NT2/D1 (cell line): ENCODE measurements at regions not wholly inside any gene's neighbourhood (a gene's known extent, or its start where the extent isn't known, plus 50 kb on each side); places are given as distances from the start of the nearest gene placed in this dataset.

Experiments
- DNase-seq: peaks from one replicate; pipeline ENCODE4 v3.0.0-alpha.2; 2011; ENCODE audit warnings: low read depth, low spot score
- H3K27me3 ChIP-seq: 2 replicates; pipeline ENCODE4 v1.6.0; 2011; ENCODE audit warnings: mild to moderate bottlenecking; ENCODE audit not compliant: insufficient read length, insufficient read depth
- H3K36me3 ChIP-seq: 2 replicates; pipeline ENCODE4 v1.6.1; 2011; ENCODE audit warnings: mild to moderate bottlenecking, low read length, mixed read lengths; ENCODE audit not compliant: insufficient read depth, insufficient read length
- H3K4me1 ChIP-seq: 2 replicates; pipeline ENCODE4 v1.5.1; 2011; ENCODE audit not compliant: insufficient read depth, insufficient read length
- H3K4me3 ChIP-seq: 2 replicates; pipeline ENCODE4 v1.5.1; 2011; ENCODE audit warnings: low read depth; ENCODE audit not compliant: insufficient read length
- H3K9ac ChIP-seq: 2 replicates; pipeline ENCODE4 v1.6.0; 2011; ENCODE audit warnings: low read depth; ENCODE audit not compliant: insufficient read length
- H3K9me3 ChIP-seq: 2 replicates; pipeline ENCODE4 v1.5.1; 2011; ENCODE audit warnings: mild to moderate bottlenecking, low read length; ENCODE audit not compliant: insufficient read depth
- SUZ12 ChIP-seq: IDR thresholded peaks from 2 replicates; pipeline ENCODE4 v1.6.1; 2011; ENCODE audit not compliant: insufficient read length, insufficient read depth; ENCODE audit errors: extremely low read depth
- YY1 ChIP-seq: IDR thresholded peaks from 2 replicates; pipeline ENCODE4 v1.6.1; 2011; ENCODE audit not compliant: insufficient read length, insufficient read depth
- ZNF274 ChIP-seq: IDR thresholded peaks from 2 replicates; pipeline ENCODE4 v1.6.1; 2011; ENCODE audit warnings: mild to moderate bottlenecking, low read depth, low read length

GRCh38 chr5:165996201-165996875 is 2295.1 kb upstream of the WWC1 start:
- no peak overlapping the region for H3K4me3 ChIP-seq
- H3K36me3 ChIP-seq: no peaks in the 10 kb centered on the region
- TF ChIP-seq ZNF274: no peak
- TF ChIP-seq YY1: no peak
- TF ChIP-seq SUZ12: no peak
- H3K9me3 ChIP-seq: no peaks in the 10 kb centered on the region
- DNase-seq: no peak
- H3K27me3 ChIP-seq: no peaks in the 10 kb centered on the region
- no peak overlapping the region for H3K9ac ChIP-seq
- H3K4me1 ChIP-seq: no peaks in the 10 kb centered on the region

GRCh38 chr5:165999693-166000320 is 2291.6 kb upstream of the WWC1 start:
- no peaks in the 10 kb centered on the region for H3K9me3 ChIP-seq
- H3K4me3 ChIP-seq: no peak overlapping the region
- no peak for DNase-seq
- no peaks in the 10 kb centered on the region for H3K36me3 ChIP-seq
- no peaks in the 10 kb centered on the region for H3K27me3 ChIP-seq
- H3K9ac ChIP-seq: no peak overlapping the region
- TF ChIP-seq YY1 (no peak), ZNF274 (no peak), SUZ12 (no peak)
- H3K4me1 ChIP-seq: no peaks in the 10 kb centered on the region

DNA sequence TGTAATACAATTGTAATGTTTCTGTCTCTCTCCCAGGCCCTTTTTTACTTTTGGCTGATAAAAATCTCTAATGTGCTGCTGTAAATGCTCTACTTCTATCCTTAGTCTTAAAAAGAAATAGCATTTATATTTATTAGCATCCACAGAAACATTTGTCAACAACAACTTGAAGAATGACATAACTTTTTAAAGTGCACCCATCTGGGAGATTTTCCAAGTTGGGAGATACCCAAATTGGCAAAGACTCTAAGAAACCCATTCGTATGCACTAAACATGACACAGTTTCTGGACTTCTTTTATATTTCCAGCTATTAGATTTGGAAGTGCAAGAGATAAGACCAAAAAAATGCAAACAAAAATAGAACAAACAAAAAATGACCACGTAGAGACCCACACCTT is 2287.4 kb upstream of the WWC1 start:
- no peaks in the 10 kb centered on the region for H3K36me3 ChIP-seq
- no peak overlapping the region for H3K4me3 ChIP-seq
- no peak for DNase-seq
- no peaks in the 10 kb centered on the region for H3K9me3 ChIP-seq
- H3K27me3 ChIP-seq: no peaks in the 10 kb centered on the region
- no peaks in the 10 kb centered on the region for H3K4me1 ChIP-seq
- no peak overlapping the region for H3K9ac ChIP-seq
- TF ChIP-seq ZNF274 (no peak), YY1 (no peak), SUZ12 (no peak)

DNA sequence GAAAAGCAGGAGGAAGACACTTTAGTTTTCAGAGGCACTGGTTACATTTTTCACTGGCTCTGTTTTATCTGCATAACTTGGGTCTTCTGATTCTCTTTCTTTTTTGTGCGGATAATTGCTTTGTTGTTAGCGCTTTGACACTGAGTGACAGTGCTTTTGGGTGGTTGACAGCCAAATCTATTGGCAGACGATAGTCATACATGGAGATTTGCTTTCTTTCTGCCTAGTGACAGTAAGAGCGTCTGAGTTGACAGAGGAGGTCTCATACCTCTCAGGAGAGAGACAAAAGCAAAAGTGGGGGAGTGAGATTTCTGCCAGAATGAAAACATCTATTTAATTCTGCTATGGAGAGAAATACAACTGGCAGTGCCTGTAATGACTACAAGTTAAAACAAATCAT is 2278.0 kb upstream of the WWC1 start:
- Histone ChIP-seq H3K27me3 (no peaks in the 10 kb centered on the region), H3K4me1 (no peaks in the 10 kb centered on the region), H3K9ac (no peak overlapping the region), H3K4me3 (no peak overlapping the region), H3K36me3 (no peaks in the 10 kb centered on the region), H3K9me3 (no peaks in the 10 kb centered on the region)
- no peak for DNase-seq
- TF ChIP-seq SUZ12 (no peak), ZNF274 (no peak), YY1 (no peak)

- DNase-seq: no peak
- Histone ChIP-seq H3K27me3 (no peaks in the 10 kb centered on the region), H3K9ac (no peak overlapping the region), H3K4me3 (no peak overlapping the region), H3K36me3 (no peaks in the 10 kb centered on the region), H3K9me3 (no peaks in the 10 kb centered on the region), H3K4me1 (no peaks in the 10 kb centered on the region)
- TF ChIP-seq SUZ12 (no peak), YY1 (no peak), ZNF274 (no peak)
Observed at GRCh38 chr5:166014256-166014655, 2277.2 kb upstream of the WWC1 start.

GRCh38 chr5:166018716-166019115 is 2272.7 kb upstream of the WWC1 start:
- no peaks in the 10 kb centered on the region for H3K4me1 ChIP-seq
- H3K4me3 ChIP-seq: no peak overlapping the region
- H3K9me3 ChIP-seq: no peaks in the 10 kb centered on the region
- H3K27me3 ChIP-seq: no peaks in the 10 kb centered on the region
- no peak for TF ChIP-seq YY1
- TF ChIP-seq SUZ12: no peak
- TF ChIP-seq ZNF274: no peak
- DNase-seq: no peak
- no peaks in the 10 kb centered on the region for H3K36me3 ChIP-seq
- no peak overlapping the region for H3K9ac ChIP-seq

DNA sequence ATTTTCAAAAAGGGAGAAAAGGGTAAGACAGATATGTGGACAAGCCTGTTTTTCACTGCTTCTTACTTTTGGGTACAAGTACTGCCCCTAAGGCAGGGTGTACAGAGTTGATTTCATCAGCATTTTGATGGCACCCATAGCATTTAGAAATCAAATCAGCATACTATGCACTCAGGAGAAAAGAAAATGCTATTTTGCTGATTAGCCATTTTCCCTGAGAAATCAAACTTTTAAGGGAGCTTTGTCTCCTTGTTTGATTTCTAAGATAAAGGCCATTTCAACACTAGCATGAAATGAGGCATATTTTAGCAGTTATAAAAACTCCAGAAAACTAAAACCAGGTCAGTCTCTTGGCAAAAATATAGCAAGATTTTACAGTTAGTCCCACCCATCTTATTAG is 2269.4 kb upstream of the WWC1 start:
- no peaks in the 10 kb centered on the region for H3K9me3 ChIP-seq
- H3K4me3 ChIP-seq: no peak overlapping the region
- H3K4me1 ChIP-seq: no peaks in the 10 kb centered on the region
- no peak for DNase-seq
- H3K9ac ChIP-seq: no peak overlapping the region
- no peaks in the 10 kb centered on the region for H3K36me3 ChIP-seq
- no peak for TF ChIP-seq ZNF274
- no peak for TF ChIP-seq YY1
- TF ChIP-seq SUZ12: no peak
- H3K27me3 ChIP-seq: no peaks in the 10 kb centered on the region
